Activated T-cell treated with anti-CD3 and anti-CD28 coated beads, Interleukin-2, amount 50 U/mL, for 1 hour (primary cell): ENCODE measurements at regions not wholly inside any gene's neighbourhood (a gene's known extent, or its start where the extent isn't known, plus 50 kb on each side); places are given as distances from the start of the nearest gene placed in this dataset.
"Not testable (repeated sequence)": the region's sequence is repeated elsewhere in the genome, so short reads cannot be mapped to it uniquely, and the experiment has no call there.

Experiments
- DNase-seq: peaks from one replicate; pipeline ENCODE4 v3.0.0-alpha.2; 2020

DNA sequence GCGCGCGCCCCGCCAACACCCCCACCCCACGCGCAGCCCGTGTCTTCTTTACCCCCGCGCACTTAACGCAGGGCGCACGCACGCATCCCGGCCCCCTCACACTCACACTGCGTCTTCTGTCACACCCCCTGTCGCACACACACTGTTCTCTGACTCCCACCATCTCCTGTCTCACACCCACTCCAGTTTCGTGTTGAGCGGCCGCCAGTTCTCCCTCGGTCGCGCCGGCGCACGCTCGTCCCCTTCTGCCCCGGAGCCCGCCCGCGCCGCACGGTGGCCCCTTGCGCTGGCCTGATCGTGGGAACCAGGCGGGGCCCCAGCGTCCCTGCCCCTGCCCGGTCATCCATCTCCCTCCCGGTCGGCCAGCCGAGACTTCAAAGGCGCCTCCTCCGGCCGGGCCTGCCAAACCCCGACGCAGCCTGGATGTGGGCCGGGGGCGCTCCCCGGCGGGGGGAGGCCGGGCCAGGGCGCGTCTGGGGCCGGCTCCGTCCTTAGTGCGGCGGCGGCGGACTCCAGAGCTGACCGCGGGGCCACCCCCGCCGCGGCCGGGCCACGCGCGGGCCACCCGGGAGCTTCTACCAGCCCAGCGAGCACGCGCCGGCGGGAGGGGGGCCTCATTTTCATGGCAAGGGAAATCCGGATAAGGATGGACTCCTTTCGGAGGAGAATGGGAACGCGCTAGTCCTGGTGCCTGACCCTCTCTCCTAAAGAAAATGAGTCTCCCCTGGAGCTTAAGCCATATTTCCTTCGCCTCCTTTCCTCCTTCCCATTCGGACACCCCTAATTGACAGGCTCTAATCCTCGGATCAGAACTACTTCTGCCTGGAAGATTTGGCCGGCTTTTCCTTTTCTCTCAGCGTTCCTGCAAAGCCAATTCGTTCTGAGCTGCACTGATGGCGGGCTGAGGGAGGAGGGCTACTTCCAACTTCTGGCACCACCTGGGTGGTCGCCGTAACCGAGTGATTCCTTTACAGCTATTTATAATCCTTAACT, 82.0 kb upstream of the HMGA2 start:
- DNase-seq, result no peak

DNA sequence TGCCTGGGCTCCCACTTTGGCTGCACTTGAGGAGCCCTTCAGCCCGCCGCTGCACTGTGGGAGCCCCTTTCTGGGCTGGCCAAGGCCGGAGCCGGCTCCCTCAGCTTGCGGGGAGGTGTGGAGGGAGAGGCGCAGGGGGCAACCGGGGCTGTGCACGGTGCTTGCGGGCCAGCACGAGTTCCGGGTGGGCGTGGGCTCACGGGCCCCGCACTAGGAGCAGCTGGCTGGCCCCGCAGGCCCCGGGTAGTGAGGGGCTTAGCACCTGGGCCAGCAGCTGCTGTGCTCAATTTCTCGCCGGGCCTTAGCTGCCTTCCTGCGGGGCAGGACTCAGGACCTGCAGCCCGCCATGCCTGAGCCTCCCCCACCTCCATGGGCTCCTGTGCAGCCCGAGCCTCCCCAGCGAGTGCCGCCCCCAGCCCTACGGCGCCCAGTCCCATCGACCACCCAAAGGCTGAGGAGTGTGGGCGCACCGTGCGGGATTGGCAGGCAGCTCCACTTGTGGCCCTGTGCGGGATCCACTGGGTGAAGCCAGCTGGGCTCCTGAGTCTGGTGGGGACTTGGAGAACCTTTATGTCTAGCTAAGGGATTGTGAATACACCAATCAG, 79.9 kb upstream of the HMGA2 start:
- not testable (repeated sequence) for DNase-seq

DNA sequence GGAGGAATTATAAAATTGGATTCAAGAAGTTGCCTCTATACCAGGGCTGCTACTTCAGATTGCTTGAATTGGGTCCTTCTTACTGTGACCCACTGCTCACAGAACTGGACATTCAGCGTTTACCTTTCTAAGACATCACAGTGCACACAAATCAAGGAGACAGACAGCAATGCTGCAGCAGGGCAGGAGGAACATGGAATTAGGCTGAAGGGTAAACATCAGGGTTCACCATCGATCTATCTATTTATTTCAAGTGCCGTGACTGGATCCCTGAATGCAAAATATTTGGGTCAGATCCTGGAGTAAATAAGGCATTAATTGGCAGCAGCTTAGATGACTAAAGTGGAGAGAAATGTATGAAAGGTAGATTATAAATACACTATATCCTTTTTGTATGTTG, 76.9 kb upstream of the HMGA2 start:
- no peak for DNase-seq

DNA sequence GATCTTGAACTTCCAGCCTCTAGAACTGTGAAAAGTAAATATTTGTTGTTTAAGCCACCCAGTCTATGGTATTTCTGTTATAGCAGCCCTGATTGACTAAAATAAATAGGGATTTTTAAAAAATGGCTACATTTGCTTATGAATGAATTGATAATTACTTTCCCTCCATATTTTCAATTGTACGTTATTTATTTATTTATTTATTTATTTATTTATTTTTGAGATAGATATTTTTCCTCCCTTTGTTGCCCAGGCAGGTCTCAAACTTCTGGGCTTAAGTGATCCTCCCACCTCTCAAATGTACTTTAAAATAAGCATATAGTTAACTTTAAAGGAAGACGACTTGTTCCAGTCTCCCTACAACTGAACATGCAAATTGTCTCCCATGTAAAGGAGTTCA, 76.0 kb upstream of the HMGA2 start:
- DNase-seq, result no peak

DNA sequence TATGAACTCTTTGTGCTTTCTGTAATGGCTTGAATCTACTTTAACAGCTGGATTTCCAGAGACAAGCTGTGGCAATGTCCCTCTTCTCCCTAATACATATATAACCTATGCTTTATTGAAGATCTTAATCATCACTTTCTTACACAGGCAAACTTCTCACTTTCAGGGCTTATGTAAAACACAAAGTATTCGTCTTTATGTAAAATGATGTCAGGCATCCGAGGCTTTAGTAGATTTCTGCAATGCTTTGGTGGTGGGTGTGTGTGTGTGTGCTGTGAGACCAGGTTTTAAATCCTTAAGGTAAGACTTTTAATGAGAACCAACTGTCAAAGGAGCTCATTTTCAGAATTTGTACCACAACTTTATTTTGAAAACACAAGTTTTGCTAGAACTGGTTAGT, 70.0 kb upstream of the HMGA2 start:
- no peak for DNase-seq

DNA sequence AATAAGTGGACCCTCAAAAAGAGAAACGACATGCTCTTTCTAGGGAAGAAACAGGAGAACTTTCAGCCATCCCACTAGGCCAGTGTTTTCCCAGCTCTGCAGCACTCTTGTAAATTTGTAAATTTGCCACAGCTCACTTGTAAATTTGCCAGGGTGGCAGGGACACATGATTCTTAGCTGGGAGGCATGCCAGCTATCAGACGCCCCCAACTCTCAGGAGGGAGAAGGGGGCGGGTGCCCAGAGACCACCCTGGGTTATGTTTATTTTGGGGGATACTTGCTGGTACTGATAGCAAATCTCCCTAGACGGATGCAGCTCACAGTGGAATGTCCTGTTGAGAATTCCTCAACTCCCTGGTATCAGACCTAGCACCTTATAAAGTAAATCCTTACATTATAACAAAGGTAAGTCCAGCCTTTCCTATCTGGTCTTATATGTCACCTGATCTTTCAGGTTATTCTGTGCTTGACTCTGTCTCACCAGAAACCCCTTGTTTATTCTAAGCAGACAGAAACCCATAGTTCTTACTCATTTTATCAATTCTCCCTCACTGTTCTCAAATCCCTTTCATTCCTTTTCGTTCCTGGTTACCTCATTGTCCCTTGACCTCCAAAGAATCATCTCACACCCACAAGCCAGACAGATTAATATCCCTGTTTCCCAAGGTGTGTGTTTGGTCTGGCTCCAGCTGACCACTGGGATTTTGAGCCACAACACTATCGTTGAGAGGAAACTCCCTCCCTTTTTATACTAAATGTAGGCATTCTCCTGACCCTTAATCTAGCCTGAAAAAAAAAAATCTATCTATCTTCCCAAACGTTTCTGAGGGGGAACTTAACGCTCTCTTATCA, 69.3 kb upstream of the HMGA2 start:
- no peak for DNase-seq

DNA sequence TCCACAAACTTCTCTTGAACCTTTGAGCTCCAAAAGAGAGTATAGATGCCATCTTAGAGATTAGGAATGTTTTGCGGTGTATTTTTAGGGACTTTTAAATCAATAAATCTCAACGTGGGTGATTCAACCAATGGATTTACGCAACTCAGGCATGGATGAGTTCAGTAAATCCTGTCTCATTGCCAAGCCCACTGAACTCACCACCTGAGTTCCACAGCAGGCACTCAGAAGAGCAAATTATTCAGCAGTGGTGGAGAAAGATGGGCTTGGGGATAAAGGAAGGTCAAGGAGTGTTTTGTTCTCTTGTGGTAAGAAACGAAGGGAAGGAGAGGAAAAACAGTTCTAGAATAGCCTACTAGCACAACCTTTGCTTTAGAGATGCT, 68.7 kb upstream of the HMGA2 start:
- no peak for DNase-seq

DNA sequence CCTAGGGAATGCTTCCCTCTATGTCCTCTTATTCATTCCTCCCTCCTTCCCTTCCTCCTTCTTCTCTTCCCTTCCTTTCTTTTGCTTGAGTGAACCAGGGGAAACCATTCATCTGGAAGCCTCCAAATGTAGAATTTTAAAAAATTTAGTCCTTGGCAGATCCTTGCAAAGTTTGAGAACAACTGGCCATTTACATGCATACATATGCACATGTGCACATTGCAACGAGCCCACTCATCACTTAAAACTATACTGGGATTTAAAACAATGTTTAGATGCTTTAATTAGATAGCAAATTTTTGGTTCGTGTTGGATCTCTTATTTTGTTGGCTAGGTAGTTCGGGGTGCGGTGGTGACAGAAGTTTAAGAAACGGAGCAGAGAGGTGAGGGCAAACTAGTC, 68.0 kb upstream of the HMGA2 start:
- no peak for DNase-seq

DNA sequence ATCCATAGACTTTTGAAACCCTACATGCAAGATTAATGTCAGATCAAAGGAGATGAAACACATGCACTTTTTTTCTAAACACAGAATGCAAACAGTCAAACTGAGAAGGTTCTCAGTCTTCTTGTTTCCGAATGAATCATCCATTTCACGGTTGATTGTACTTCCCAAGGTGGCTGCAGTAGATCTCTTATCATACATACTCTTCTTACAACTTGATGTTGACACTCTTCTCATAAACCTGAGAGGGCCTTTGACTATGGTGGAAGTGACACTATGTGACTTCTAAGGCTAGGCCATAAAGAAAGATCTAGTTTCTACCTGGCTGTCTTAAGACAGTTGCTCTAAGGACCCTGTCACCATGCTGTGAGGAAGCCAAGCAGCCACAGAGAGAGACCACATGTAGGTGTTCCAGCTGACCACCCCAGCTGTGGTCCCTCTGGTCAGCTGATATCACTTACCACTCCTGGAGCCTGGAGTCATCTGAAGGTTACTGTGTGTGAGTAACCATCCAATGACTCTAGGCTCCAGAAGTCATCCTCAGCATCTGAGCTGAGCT, 67.2 kb upstream of the HMGA2 start:
- DNase-seq, result no peak

DNA sequence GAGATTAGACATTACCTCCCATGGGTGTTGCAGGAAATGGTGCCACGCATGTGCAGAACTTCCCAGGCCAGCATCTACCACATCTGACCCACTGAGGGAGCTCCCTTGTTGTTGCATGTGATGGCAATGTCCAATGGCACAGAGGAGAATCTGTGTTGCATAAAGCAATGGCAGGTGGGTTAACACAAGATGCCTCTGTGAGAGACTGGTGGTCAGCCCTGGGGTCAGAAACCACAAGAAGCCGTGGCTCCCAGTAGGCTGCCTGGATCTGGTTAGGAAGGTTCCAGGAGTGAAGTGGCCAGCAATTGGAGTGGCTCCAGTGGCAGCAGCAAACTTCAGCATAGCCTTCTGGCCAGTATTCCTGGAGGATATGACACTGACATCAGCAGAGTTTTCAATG, 65.9 kb upstream of the HMGA2 start:
- no peak for DNase-seq

DNA sequence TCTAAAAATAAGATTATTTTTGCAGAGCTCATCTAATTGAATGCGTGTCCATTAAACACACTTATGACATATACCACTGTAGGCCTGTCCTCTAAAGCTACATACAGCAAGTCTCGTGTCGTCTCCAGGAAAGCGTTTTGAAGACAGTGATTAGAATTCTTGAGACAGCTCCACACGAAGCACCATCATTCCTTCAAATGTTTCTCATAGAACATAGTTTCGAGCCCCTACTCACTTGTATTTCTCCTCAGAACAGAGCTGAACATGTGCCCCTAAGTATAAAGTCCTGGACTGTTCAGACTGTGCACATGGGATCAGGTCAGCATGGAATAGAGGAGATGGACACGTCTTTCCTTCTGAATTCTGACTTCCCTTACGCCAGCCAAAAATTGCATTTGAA, 64.5 kb upstream of the HMGA2 start:
- DNase-seq, result no peak

DNA sequence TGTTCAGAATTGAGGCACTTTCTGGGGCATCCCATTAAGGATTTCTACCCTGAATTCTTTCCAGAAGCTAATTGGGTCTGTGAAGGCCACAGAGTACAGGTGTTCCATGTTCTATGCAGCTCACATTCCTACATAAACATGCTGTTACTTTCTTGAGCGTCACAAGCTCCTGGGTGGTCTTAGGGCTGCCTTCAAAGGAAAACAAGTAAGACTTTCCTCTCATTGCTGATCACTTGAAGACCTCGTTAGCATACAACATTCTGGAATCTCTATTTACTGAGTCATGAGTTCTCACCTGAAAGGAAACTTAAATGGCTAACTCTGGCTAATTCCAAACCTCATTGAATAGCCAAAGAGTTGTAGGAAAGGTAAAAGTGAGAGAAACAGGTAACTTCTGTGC, 63.0 kb upstream of the HMGA2 start:
- DNase-seq, result no peak

DNA sequence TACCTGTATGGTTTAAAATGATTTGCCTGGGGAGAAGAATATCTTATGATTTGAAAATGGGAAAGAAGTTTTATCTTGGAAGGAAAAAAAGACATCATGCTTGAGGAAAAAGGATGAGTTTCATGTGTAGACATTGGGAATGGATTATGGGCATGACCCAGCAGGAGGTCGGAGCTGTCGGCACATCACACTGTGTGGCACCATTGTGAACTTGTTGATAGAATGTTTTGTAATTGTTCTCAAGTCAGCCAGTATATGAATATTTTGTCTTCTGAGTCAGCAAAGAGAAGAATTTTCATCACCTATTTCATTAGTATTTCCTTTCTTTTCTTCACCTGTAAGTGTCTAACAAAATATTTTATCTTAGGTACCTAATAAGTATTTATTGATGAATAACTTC, 60.0 kb upstream of the HMGA2 start:
- DNase-seq, result no peak

DNA sequence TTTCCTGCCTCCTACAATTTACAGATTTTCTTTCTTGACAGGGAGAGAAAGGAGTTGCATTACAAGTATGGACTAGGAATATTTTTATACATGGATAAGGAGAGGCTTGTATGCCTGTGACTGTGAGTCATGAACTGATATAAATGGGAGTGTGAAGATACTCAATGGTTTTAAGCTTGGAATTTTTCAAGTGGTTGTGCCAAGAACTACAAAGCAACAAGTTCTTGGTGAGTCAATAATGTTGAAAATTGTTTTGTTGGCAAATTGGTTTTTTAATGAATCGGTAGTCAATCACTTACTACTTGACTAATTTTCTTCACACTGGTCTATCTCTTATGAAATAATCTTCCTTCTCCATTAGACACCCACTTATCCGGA, 58.9 kb upstream of the HMGA2 start:
- no peak for DNase-seq

DNA sequence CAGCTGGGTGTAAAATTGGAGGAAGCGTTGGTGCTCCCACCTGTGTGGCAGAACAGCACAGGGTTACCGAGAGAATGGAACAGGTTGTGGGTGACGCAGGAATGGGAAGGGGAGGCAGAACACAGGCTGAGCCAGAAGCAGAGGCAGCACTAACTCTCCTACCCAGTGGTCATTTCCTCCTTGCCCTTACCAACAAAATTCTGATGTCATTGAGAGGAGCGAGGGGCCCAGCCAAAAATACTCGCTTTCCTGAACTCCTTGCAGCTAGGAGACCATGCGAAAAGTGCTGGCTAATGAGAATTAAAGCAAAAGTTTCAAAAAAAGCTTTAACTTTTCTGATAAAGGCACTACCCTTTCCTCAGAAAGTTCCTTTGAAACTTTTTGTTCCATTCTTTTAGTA, 54.4 kb upstream of the HMGA2 start:
- DNase-seq, result no peak
